GM12892 (cell line): ENCODE measurements at regions not wholly inside any gene's neighbourhood (a gene's known extent, or its start where the extent isn't known, plus 50 kb on each side); places are given as distances from the start of the nearest gene placed in this dataset.

Experiments
- DNase-seq: peaks from one replicate; pipeline ENCODE4 v3.0.0; 2011; ENCODE audit not compliant: insufficient read length
- FAIRE-seq: peaks from 2 replicates; lab custom pipeline; 2011; peaks lifted over from hg19 to GRCh38; lab: Jason Lieb, UNC
- POLR2A ChIP-seq: IDR thresholded peaks from 2 replicates; pipeline ENCODE4 v1.6.1; 2011; ENCODE audit warnings: low read depth, low read length, control low read depth
- POLR2AphosphoS5 ChIP-seq: IDR thresholded peaks from 2 replicates; pipeline ENCODE4 v1.6.1; 2011; ENCODE audit warnings: low read depth, low read length, control low read depth
- TAF1 ChIP-seq: IDR thresholded peaks from 2 replicates; pipeline ENCODE4 v1.6.1; 2011; ENCODE audit warnings: low read depth, mild to moderate bottlenecking, control low read depth, low read length, borderline replicate concordance

GRCh38 chr2:172340394-172340793, 87.0 kb upstream of the ITGA6 start:
- TF ChIP-seq POLR2A (no peak), TAF1 (no peak), POLR2AphosphoS5 (no peak)
- DNase-seq = no peak
- FAIRE-seq = no peak

- TF ChIP-seq POLR2A = no peak
- TF ChIP-seq TAF1 = no peak
- TF ChIP-seq POLR2AphosphoS5 = no peak
- DNase-seq (no peak), FAIRE-seq (no peak)
These were observed 85.3 kb upstream of the ITGA6 start for GRCh38 chr2:172342078-172342477.

- FAIRE-seq (no peak), DNase-seq (no peak)
- TF ChIP-seq POLR2A (no peak), TAF1 (no peak), POLR2AphosphoS5 (no peak)
These were observed 84.8 kb upstream of the ITGA6 start for GRCh38 chr2:172342611-172343010.

- DNase-seq = no peak
- no peak for FAIRE-seq
- TF ChIP-seq POLR2A (no peak), TAF1 (no peak), POLR2AphosphoS5 (no peak)
These were observed 83.2 kb upstream of the ITGA6 start for GRCh38 chr2:172344159-172344558.

- TF ChIP-seq POLR2A (no peak), POLR2AphosphoS5 (no peak), TAF1 (no peak)
- DNase-seq (no peak), FAIRE-seq (no peak)
These were observed 81.3 kb upstream of the ITGA6 start for GRCh38 chr2:172345956-172346555.

GRCh38 chr2:172348555-172349288, 78.7 kb upstream of the ITGA6 start:
- DNase-seq (no peak), FAIRE-seq (no peak)
- TF ChIP-seq POLR2A (no peak), TAF1 (no peak), POLR2AphosphoS5 (no peak)

- DNase-seq = no peak
- no peak for FAIRE-seq
- no peak for TF ChIP-seq POLR2AphosphoS5
- no peak for TF ChIP-seq POLR2A
- TF ChIP-seq TAF1 = no peak
These were observed 76.4 kb upstream of the ITGA6 start for GRCh38 chr2:172350839-172351479.

GRCh38 chr2:172351586-172351985, 75.8 kb upstream of the ITGA6 start:
- DNase-seq (no peak), FAIRE-seq (no peak)
- TF ChIP-seq TAF1 (no peak), POLR2A (no peak), POLR2AphosphoS5 (no peak)

GRCh38 chr2:172354347-172354746, 73.0 kb upstream of the ITGA6 start:
- no peak for FAIRE-seq
- no peak for TF ChIP-seq POLR2A
- no peak for TF ChIP-seq POLR2AphosphoS5
- TF ChIP-seq TAF1 = no peak
- DNase-seq = no peak

GRCh38 chr2:172357442-172357841, 69.9 kb upstream of the ITGA6 start:
- no peak for TF ChIP-seq POLR2A
- no peak for TF ChIP-seq TAF1
- no peak for TF ChIP-seq POLR2AphosphoS5
- FAIRE-seq (no peak), DNase-seq (no peak)

GRCh38 chr2:172358691-172359556, 68.5 kb upstream of the ITGA6 start:
- DNase-seq = no peak
- no peak for FAIRE-seq
- TF ChIP-seq TAF1 = no peak
- no peak for TF ChIP-seq POLR2AphosphoS5
- TF ChIP-seq POLR2A = no peak

- DNase-seq = no peak
- TF ChIP-seq POLR2A = no peak
- no peak for TF ChIP-seq TAF1
- no peak for TF ChIP-seq POLR2AphosphoS5
- FAIRE-seq = no peak
These were observed 66.0 kb upstream of the ITGA6 start for GRCh38 chr2:172361360-172361759.
